ENCODE measurements at regions not wholly inside any gene's neighbourhood (a gene's known extent, or its start where the extent isn't known, plus 50 kb on each side); places are given as distances from the start of the nearest gene placed in this dataset.

- Histone ChIP-seq H3K4me3 (ENCODE audit: low read length) (no peak overlapping the region), H3K27me3 (ENCODE audit: control insufficient read depth in 1 of 2, insufficient read depth in 2 of 2, low read length in 2 of 2) (no peaks in the 10 kb centered on the region), H3K9me3 (ENCODE audit: control insufficient read depth in 1 of 2, insufficient read depth in 1 of 2, low read length in 2 of 2) (peaks cover 0 to 6% of the 10 kb centered on the region in 2 experiments), H3K4me1 (ENCODE audit: insufficient read depth, low read length) (peaks cover 17% of the 10 kb centered on the region), H3K36me3 (ENCODE audit: insufficient read depth, low read length) (no peaks in the 10 kb centered on the region), H3K27ac (ENCODE audit: low read depth in 1 of 2, low read length in 2 of 2) (no peak overlapping the region)
- DNase-seq (no peak), ATAC-seq (ENCODE audit: poor library complexity) (no peak)
- Mint-ChIP-seq H3K36me3 (ENCODE audit: low read depth) (no peaks in the 10 kb centered on the region), H3K27ac (no peak overlapping the region), H3K4me3 (no peak overlapping the region), H3K9me3 (no peaks in the 10 kb centered on the region), H3K27me3 (no peaks in the 10 kb centered on the region), H3K4me1 (ENCODE audit: low read depth) (peaks cover 26% of the 10 kb centered on the region)
- POLR2A ChIA-PET = interaction anchor here (0.7 to 1.3 kb wide), 4 partner anchors 11 to 128 kb away, joined by 3 to 4 read pairs (median 4); no protein-coding TSS in a partner anchor
- intact Hi-C loops (cut with DNase I, micrococcal nuclease) = no loop called here
- no peak for TF ChIP-seq CTCF (IDR thresholded peaks at IDR 0.05)
- CTCF ChIA-PET = interaction anchor here (0.8 to 1.7 kb wide), 2 partner anchors 11 to 136 kb away, joined by 3 to 5 read pairs; no protein-coding TSS in a partner anchor
Observed at GRCh38 chr2:136245211-136245610, 127.3 kb upstream of the CXCR4 start.

GRCh38 chr2:136244536-136244885 lies 126.6 kb upstream of the CXCR4 start:
- H3K27ac Mint-ChIP-seq = peak overlapping the region; percentile 51
- H3K9me3 Mint-ChIP-seq = no peaks in the 10 kb centered on the region
- Histone ChIP-seq H3K36me3 (ENCODE audit: insufficient read depth, low read length) (no peaks in the 10 kb centered on the region), H3K27me3 (ENCODE audit: control insufficient read depth in 1 of 2, insufficient read depth in 2 of 2, low read length in 2 of 2) (no peaks in the 10 kb centered on the region), H3K4me3 (ENCODE audit: low read length) (no peak overlapping the region), H3K9me3 (ENCODE audit: control insufficient read depth in 1 of 2, insufficient read depth in 1 of 2, low read length in 2 of 2) (peaks cover 0 to 6% of the 10 kb centered on the region in 2 experiments), H3K4me1 (ENCODE audit: insufficient read depth, low read length) (peaks cover 22% of the 10 kb centered on the region), H3K27ac (ENCODE audit: low read depth in 1 of 2, low read length in 2 of 2) (no peak overlapping the region)
- peaks cover 30% of the 10 kb centered on the region for H3K4me1 Mint-ChIP-seq (ENCODE audit: low read depth)
- H3K4me3 Mint-ChIP-seq = no peak overlapping the region
- CTCF ChIA-PET = interaction anchor here (0.8 to 1.7 kb wide), 2 partner anchors 11 to 137 kb away, joined by 3 to 5 read pairs; no protein-coding TSS in a partner anchor
- intact Hi-C loops (cut with DNase I, micrococcal nuclease) = no loop called here
- H3K27me3 Mint-ChIP-seq = no peaks in the 10 kb centered on the region
- H3K36me3 Mint-ChIP-seq (ENCODE audit: low read depth) = no peaks in the 10 kb centered on the region
- TF ChIP-seq CTCF (IDR thresholded peaks at IDR 0.05) = no peak
- DNase-seq (no peak), ATAC-seq (ENCODE audit: poor library complexity) (no peak)
- POLR2A ChIA-PET = interaction anchor here (0.7 to 1.3 kb wide), 4 partner anchors 12 to 127 kb away, joined by 3 to 4 read pairs (median 4); no protein-coding TSS in a partner anchor

GRCh38 chr2:136243638-136244535 lies 125.9 kb upstream of the CXCR4 start:
- intact Hi-C loops (cut with DNase I, micrococcal nuclease) = no loop called here
- H3K4me1 ChIP-seq (ENCODE audit: insufficient read depth, low read length) = peaks cover 29% of the 10 kb centered on the region
- peak overlapping the region; percentile 51 for H3K27ac Mint-ChIP-seq
- no peak for DNase-seq
- H3K4me3 Mint-ChIP-seq = no peak overlapping the region
- no peak for ATAC-seq (ENCODE audit: poor library complexity)
- no peaks in the 10 kb centered on the region for H3K9me3 Mint-ChIP-seq
- H3K27ac ChIP-seq (ENCODE audit: low read depth in 1 of 2, low read length in 2 of 2) = no peak overlapping the region
- no peak overlapping the region for H3K4me3 ChIP-seq (ENCODE audit: low read length)
- POLR2A ChIA-PET = interaction anchor here (1.3 to 6.3 kb wide), 3 partner anchors 108 to 127 kb away, joined by 4 to 56 read pairs (median 8); no protein-coding TSS in a partner anchor
- CTCF ChIA-PET = interaction anchor here (1.7 kb wide), 1 partner anchor 12 kb away, joined by 5 read pairs; no protein-coding TSS in a partner anchor
- no peaks in the 10 kb centered on the region for H3K36me3 ChIP-seq (ENCODE audit: insufficient read depth, low read length)
- H3K27me3 ChIP-seq (ENCODE audit: control insufficient read depth in 1 of 2, insufficient read depth in 2 of 2, low read length in 2 of 2) = no peaks in the 10 kb centered on the region
- no peaks in the 10 kb centered on the region for H3K27me3 Mint-ChIP-seq
- no peaks in the 10 kb centered on the region for H3K36me3 Mint-ChIP-seq (ENCODE audit: low read depth)
- TF ChIP-seq CTCF (IDR thresholded peaks at IDR 0.05) = no peak
- peaks cover 36% of the 10 kb centered on the region for H3K4me1 Mint-ChIP-seq (ENCODE audit: low read depth)
- peaks cover 0 to 6% of the 10 kb centered on the region in 2 experiments for H3K9me3 ChIP-seq (ENCODE audit: control insufficient read depth in 1 of 2, insufficient read depth in 1 of 2, low read length in 2 of 2)
